ENCODE measurements at regions not wholly inside any gene's neighbourhood (a gene's known extent, or its start where the extent isn't known, plus 50 kb on each side); places are given as distances from the start of the nearest gene placed in this dataset.
"Not testable (repeated sequence)": the region's sequence is repeated elsewhere in the genome, so short reads cannot be mapped to it uniquely, and the experiment has no call there.

GRCh38 chr1:24268555-24268954, 50.6 kb upstream of the GRHL3 start:
- DNase-seq (ENCODE audit: low read depth, low spot score), result not testable (repeated sequence)

- no peak for DNase-seq (ENCODE audit: low read depth, low spot score)
These were observed 52.2 kb upstream of the GRHL3 start for GRCh38 chr1:24266998-24267397.

GRCh38 chr1:24266398-24266941, 52.7 kb upstream of the GRHL3 start:
- DNase-seq (ENCODE audit: low read depth, low spot score), result peak; percentile 83

GRCh38 chr1:24263746-24264145, 55.4 kb upstream of the GRHL3 start:
- DNase-seq (ENCODE audit: low read depth, low spot score), result no peak

- no peak for DNase-seq (ENCODE audit: low read depth, low spot score)
These were observed 55.9 kb upstream of the GRHL3 start for GRCh38 chr1:24263211-24263610.

- DNase-seq (ENCODE audit: low read depth, low spot score), result no peak
These were observed 57.2 kb upstream of the GRHL3 start for GRCh38 chr1:24261977-24262376.

- DNase-seq (ENCODE audit: low read depth, low spot score), result no peak
These were observed 60.3 kb upstream of the GRHL3 start for GRCh38 chr1:24258735-24259424.

- DNase-seq (ENCODE audit: low read depth, low spot score), result no peak
These were observed 61.8 kb upstream of the GRHL3 start for GRCh38 chr1:24257373-24257772.

GRCh38 chr1:24256687-24257086, 62.5 kb upstream of the GRHL3 start:
- DNase-seq (ENCODE audit: low read depth, low spot score), result no peak

GRCh38 chr1:24255226-24255625, 63.9 kb upstream of the GRHL3 start:
- no peak for DNase-seq (ENCODE audit: low read depth, low spot score)

- no peak for DNase-seq (ENCODE audit: low read depth, low spot score)
These were observed 64.4 kb upstream of the GRHL3 start for GRCh38 chr1:24254783-24255182.

- DNase-seq (ENCODE audit: low read depth, low spot score), result no peak
These were observed 65.6 kb upstream of the GRHL3 start for GRCh38 chr1:24253571-24253970.

GRCh38 chr1:24252185-24252780, 65.2 kb upstream of the IFNLR1 start:
- DNase-seq (ENCODE audit: low read depth, low spot score), result no peak

- DNase-seq (ENCODE audit: low read depth, low spot score), result no peak
These were observed 64.4 kb upstream of the IFNLR1 start for GRCh38 chr1:24251501-24251900.

GRCh38 chr1:24250791-24251190, 63.7 kb upstream of the IFNLR1 start:
- no peak for DNase-seq (ENCODE audit: low read depth, low spot score)

GRCh38 chr1:24250224-24250623, 63.1 kb upstream of the IFNLR1 start:
- no peak for DNase-seq (ENCODE audit: low read depth, low spot score)

- DNase-seq (ENCODE audit: low read depth, low spot score), result no peak
These were observed 61.8 kb upstream of the IFNLR1 start for GRCh38 chr1:24248859-24249258.

- not testable (repeated sequence) for DNase-seq (ENCODE audit: low read depth, low spot score)
These were observed 60.2 kb upstream of the IFNLR1 start for GRCh38 chr1:24247337-24247736.

- no peak for DNase-seq (ENCODE audit: low read depth, low spot score)
These were observed 57.6 kb upstream of the IFNLR1 start for GRCh38 chr1:24244519-24245268.

- no peak for DNase-seq (ENCODE audit: low read depth, low spot score)
These were observed 50.8 kb upstream of the IFNLR1 start for GRCh38 chr1:24237750-24238395.

- DNase-seq (ENCODE audit: low read depth, low spot score), result no peak
These were observed 49.8 kb upstream of the IFNLR1 start for GRCh38 chr1:24236789-24237371.

Measured in ELF-1 (cell line).